Forelimb muscle (tissue), 1 donor: ENCODE measurements at regions not wholly inside any gene's neighbourhood (a gene's known extent, or its start where the extent isn't known, plus 50 kb on each side); places are given as distances from the start of the nearest gene placed in this dataset.
"Not testable (repeated sequence)": the region's sequence is repeated elsewhere in the genome, so short reads cannot be mapped to it uniquely, and the experiment has no call there.

Source experiments
- DNase-seq: peaks from one replicate; pipeline ENCODE4 v3.0.0-alpha.2; 2013; ENCODE audit warnings: low read depth

DNA sequence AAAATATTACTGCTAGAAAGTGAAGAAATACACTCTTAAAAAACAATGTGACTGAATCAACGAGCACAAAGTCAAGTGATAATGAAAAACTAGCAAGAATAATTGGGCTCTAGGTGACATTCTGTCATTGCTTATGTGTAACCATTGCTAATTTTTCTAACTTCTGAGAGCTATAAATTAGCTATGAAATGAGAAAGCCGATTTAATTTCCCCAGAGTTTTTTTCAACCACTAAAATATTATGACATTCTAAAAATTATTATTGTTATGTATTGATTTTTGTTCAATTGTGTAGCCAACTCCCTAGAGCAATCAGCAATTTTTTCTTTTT is 458.6 kb upstream of the ATXN8OS start:
- no peak for DNase-seq

DNA sequence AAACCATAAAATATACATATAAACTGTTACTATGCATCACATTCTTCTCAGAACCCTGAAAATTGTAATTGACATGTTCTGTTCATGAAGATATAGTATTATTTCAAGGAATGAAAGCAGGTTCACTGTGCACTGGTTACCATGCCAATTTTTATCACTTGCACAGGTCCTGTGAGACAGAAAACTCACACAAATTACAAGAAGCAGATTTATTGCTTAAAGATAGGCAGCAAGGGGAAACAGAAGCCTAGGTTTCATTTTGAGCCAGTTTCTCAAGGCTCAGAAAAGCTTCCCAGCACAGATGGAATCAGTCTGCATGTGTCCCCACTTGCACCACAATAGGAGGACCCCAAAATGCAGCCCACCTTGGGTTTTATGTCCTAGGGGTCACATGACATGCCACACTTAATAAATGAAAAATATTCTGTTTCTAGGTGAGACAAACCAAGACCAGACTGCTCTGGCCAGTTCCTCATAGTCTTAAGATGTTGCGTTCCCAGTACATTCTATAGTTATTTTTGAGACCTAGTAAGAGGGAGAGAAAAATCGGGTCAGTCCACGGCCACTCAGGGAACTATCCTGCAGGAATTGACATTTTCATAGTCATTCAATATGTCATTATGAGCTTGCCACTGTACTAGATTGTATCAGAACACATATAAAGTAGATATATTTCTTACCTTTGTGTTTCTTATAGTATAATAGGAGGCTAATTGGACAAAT is 459.1 kb upstream of the ATXN8OS start:
- no peak for DNase-seq

DNA sequence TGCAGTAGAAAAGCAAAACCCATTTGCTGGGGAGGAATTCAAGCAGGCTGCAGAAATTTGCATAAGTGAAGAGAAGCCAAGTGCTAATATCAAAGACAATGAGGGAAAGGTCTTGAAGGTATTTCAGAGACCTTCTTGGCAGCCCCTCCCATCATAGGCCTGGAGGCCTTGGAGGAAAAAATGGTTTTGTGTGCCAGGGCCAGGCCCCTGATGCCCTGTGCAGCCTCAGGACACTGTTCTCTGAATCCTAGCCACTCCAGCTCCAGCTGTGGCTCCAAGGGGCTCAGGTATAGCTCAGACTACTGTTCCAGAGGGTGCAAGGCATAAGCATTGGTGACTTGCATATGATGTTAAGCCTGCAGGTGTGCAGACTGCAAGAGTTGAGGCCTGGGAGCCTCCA is 463.2 kb upstream of the ATXN8OS start:
- no peak for DNase-seq

DNA sequence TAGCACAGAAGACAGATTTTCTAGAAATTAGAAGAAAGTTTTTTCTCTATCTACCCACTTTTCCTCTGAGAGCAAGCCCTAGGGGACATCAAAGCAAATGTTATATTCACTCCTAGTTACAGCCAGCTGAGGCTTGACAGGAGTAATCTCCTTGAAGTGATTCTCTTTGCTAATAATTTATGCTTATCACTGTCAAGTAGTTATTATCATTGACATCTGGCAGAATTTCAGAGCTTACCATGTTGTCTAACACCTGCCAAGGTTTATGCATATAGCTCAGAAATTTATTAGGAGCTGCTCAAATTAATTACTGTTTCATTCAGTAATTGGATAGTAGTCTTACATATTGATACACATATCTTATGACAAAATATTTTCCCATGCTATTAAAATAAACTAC is 465.9 kb upstream of the ATXN8OS start:
- DNase-seq, result no peak

- no peak for DNase-seq
These were observed 474.6 kb upstream of the ATXN8OS start for GRCh38 chr13:69633044-69633443.

GRCh38 chr13:69623973-69624372 is 483.7 kb upstream of the ATXN8OS start:
- no peak for DNase-seq

DNA sequence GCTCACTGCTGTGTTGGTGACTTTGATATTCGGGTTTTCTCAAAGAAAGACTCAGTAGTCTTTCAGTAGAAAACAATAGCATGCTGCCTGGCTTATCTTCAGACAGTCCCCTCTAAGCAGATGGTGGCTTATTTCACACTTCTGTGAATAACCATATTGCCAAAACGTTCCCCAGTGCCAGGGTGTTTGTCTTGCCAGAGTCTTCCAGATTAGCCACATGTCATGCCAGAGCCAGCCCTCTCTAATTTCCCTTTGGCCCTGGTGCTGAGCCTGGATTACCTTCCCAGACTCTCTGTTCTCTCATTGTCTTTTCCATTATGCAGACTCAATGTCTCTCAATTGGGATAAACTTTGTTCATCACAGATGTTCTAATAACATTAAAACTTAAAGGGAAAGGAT is 488.0 kb upstream of the ATXN8OS start:
- no peak for DNase-seq

DNA sequence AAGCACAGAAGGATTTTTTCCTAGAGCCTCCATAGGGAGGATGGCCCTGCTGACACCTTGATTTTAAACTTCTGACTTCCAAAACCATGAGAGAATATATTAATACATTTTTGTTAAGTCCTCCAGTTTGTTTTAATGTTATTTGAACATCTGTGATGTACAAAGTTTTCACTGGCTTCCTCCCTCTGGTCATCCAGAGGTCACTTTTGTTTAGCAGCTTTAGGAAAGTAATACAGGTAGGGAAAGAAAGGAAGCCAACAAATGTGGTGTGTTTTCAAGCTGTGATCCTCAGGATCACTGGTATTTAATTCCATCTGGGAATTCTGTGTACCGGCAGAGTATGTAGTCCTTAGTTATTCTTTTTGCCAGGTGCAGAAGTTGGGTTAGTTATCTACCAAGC is 488.8 kb upstream of the ATXN8OS start:
- no peak for DNase-seq

DNA sequence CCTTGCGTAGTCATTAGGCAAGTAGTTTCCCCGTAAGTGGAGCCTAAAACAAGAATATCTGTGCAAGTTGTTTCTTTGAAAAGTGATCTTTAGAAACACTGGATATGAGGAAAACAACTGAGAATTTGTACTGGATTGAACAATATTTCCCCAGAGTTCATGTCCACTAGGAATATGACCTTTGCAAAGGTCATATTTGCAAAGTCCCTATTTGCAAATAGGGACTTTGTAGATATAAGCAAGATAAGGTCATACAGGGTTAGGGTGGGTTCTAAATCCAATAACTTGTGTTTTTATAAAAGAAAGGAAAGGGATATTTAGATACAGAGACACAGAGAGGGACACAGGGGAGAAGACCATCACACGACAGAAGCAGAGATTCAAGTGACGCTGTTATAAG is 489.2 kb upstream of the ATXN8OS start:
- DNase-seq, result no peak

DNA sequence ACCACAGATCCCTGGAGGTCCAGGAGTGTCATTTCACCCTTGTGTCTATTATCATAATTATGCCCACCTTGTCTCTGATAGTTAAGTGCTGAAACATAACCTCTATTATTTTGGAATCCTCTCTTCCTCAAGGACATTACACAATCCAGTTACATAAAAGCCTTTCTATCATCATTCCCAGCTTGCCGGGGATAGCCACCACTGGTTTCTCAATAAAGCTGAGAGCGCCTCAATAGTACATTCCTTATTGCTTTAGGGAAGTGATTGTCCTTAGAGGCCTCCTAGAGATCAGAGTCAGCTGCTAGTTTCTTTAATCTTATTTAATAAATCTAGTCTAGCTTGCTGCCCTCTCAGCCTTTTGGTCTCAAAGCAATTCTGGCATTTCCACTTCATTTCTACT is 490.0 kb upstream of the ATXN8OS start:
- no peak for DNase-seq

- no peak for DNase-seq
These were observed 491.2 kb upstream of the ATXN8OS start for GRCh38 chr13:69616396-69616795.

GRCh38 chr13:69615055-69615454 is 492.6 kb upstream of the ATXN8OS start:
- DNase-seq, result not testable (repeated sequence)

DNA sequence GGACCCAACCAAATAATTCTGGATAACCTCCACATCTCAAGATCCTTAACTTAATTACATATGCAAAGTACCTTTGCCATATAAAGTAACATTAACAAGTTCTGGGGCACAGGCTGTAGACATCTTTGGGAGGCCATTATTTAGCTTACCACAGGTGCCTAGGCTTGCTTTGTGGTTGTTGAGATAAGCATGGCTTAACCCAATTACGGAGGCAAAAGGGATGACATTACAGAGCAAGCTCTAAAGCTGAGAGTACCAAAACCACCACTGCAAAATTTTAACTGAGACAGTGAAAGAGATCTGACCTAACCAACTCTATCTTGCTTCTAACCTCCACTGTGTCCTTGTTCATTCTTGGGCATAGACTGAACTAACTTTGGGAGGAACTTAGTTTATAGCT is 502.9 kb upstream of the ATXN8OS start:
- no peak for DNase-seq

DNA sequence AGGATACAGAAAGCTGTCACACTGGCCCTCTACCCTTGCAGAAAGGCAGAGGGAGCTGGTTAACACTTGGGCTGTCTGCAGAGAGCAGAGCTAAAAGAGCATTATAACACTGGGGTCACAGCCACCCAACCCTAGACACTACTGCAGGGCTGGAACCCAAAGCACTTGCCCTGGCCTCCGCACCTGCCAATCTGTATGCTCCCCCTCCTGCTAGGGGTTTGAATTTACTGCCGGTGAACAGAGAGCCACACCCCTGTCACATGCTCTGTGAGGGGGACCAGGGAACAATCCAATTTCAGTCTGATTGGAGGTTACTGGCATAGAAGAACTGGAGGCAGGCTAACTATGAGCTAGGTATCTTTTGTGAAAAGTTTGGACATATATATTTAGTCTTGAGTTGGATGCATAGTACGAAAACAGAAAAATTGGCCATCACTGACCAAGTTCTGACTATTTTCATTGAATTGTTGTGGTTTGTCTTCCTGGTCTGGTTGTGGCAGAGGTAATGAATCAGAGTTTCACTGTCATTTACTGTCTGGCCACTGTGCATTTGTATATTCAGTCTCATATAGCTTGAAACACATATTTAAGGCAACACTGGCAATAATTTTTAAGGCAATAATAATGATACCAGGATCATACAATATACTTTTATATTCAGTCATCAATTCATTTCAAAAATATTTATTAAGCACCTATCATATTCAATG is 504.3 kb upstream of the ATXN8OS start:
- DNase-seq, result no peak

DNA sequence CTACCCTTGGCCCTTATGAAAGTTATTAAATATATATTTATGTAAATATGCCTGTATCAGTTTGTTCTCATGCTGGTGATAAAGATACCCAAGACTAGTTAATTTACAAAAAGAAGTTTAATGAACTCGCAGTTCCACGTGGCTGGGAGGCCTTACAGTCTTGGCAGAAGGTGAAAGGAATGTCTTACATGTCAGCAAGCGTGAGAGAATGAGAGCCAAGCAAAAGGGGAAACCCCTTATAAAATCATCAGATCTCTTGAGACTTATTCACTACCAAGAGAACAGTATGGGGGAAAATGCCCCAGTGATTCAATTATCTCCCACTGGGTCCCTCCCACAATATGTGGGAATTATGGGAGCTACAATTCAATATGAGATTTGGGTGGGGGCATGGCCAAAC is 506.0 kb upstream of the ATXN8OS start:
- DNase-seq, result no peak

- no peak for DNase-seq
These were observed 506.8 kb upstream of the ATXN8OS start for GRCh38 chr13:69600811-69601210.

GRCh38 chr13:69597088-69597487 is 510.5 kb upstream of the ATXN8OS start:
- no peak for DNase-seq

GRCh38 chr13:69595181-69595580 is 512.4 kb upstream of the ATXN8OS start:
- no peak for DNase-seq

- no peak for DNase-seq
These were observed 516.2 kb upstream of the ATXN8OS start for GRCh38 chr13:69591437-69591836.

GRCh38 chr13:69589531-69590235 is 517.9 kb upstream of the ATXN8OS start:
- no peak for DNase-seq

GRCh38 chr13:69585656-69586055 is 522.0 kb upstream of the ATXN8OS start:
- no peak for DNase-seq

GRCh38 chr13:69580255-69580654 is 527.4 kb upstream of the ATXN8OS start:
- no peak for DNase-seq

- no peak for DNase-seq
These were observed 528.3 kb upstream of the ATXN8OS start for GRCh38 chr13:69579351-69579750.
